ENCODE measurements at regions not wholly inside any gene's neighbourhood (a gene's known extent, or its start where the extent isn't known, plus 50 kb on each side); places are given as distances from the start of the nearest gene placed in this dataset.

DNA sequence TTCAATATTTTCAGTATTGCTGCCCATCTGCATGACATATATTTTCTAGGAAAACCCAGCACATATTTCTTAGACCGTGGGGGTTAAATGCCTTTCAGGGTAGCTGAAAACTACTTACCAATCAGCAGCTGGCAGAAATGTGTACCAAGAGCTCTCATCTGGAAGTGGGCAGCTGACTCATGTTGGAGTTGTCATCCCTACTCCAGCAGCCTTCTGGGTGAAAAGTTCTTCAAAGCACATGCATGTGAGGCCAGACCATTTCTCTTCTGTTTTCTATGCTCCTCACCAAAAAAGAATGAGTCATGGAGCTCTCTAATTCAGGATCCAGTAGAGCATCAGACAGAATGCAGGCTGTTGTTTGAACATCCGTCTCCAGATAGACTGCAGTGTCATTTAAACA is 135.5 kb downstream of the PAX1 start:
- H3K27ac ChIP-seq: no peak overlapping the region
- no peaks in the 10 kb centered on the region for H3K9me3 ChIP-seq (replicated peaks in 1 of 3)
- no peaks in the 10 kb centered on the region for H3K27me3 ChIP-seq
- H3K4me3 ChIP-seq: no peak overlapping the region
- H3K4me1 ChIP-seq (replicated peaks in 1 of 2): no peaks in the 10 kb centered on the region
- intact Hi-C loops (cut with DNase I): no loop called here
- H3K36me3 ChIP-seq (replicated peaks in 1 of 2): no peaks in the 10 kb centered on the region
- no peak for TF ChIP-seq POLR2A (IDR thresholded peaks at IDR 0.05)
- TF ChIP-seq, protein P1, sequence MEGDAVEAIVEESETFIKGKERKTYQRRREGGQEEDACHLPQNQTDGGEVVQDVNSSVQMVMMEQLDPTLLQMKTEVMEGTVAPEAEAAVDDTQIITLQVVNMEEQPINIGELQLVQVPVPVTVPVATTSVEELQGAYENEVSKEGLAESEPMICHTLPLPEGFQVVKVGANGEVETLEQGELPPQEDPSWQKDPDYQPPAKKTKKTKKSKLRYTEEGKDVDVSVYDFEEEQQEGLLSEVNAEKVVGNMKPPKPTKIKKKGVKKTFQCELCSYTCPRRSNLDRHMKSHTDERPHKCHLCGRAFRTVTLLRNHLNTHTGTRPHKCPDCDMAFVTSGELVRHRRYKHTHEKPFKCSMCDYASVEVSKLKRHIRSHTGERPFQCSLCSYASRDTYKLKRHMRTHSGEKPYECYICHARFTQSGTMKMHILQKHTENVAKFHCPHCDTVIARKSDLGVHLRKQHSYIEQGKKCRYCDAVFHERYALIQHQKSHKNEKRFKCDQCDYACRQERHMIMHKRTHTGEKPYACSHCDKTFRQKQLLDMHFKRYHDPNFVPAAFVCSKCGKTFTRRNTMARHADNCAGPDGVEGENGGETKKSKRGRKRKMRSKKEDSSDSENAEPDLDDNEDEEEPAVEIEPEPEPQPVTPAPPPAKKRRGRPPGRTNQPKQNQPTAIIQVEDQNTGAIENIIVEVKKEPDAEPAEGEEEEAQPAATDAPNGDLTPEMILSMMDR (IDR thresholded peaks at IDR 0.05): no peak
- DNase-seq: no peak
- WGBS, 4 donors: 58 to 76% (median 69%) methylated on average over 2 of the region's 2 CpGs

GRCh38 chr20:21839982-21840381 is 134.5 kb downstream of the PAX1 start:
- no peak overlapping the region for H3K27ac ChIP-seq
- H3K4me1 ChIP-seq (replicated peaks in 1 of 2): no peaks in the 10 kb centered on the region
- 73 to 81% (median 77%) methylated on average over 12 of the region's 12 CpGs for WGBS, 4 donors
- TF ChIP-seq POLR2A (IDR thresholded peaks at IDR 0.05): no peak
- TF ChIP-seq, protein P1 (IDR thresholded peaks at IDR 0.05): no peak
- no peaks in the 10 kb centered on the region for H3K27me3 ChIP-seq
- no peak overlapping the region for H3K4me3 ChIP-seq
- H3K36me3 ChIP-seq (replicated peaks in 1 of 2): no peaks in the 10 kb centered on the region
- intact Hi-C loops (cut with DNase I): no loop called here
- no peak for DNase-seq
- H3K9me3 ChIP-seq (replicated peaks in 1 of 3): no peaks in the 10 kb centered on the region

DNA sequence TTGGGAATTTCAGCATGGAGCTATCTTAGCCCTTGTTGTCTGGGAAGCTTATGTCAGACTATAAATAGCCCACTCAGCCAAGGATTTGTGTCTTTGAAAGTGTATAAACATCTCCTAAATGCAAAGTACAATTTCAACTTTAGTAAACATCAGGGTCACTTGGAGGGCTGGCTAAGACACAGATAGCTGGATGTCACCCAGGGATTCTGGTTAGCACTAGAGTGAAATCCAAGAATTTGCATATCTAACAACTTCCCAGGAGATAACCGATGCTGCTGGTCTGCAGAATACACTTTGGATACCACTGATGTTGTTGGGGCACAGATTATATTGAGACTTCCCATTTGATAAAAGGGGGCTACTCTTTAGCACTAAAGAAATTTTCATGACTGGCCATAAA is 130.9 kb downstream of the PAX1 start:
- no peaks in the 10 kb centered on the region for H3K27me3 ChIP-seq
- TF ChIP-seq POLR2A (IDR thresholded peaks at IDR 0.05): no peak
- TF ChIP-seq, protein P1 (IDR thresholded peaks at IDR 0.05): no peak
- intact Hi-C loops (cut with DNase I): no loop called here
- 31 to 59% (median 35%) methylated on average over 1 of the region's 1 CpG for WGBS, 4 donors
- H3K4me3 ChIP-seq: no peak overlapping the region
- H3K9me3 ChIP-seq (replicated peaks in 1 of 3): no peaks in the 10 kb centered on the region
- no peak overlapping the region for H3K27ac ChIP-seq
- DNase-seq: no peak
- no peaks in the 10 kb centered on the region for H3K4me1 ChIP-seq (replicated peaks in 1 of 2)
- no peaks in the 10 kb centered on the region for H3K36me3 ChIP-seq (replicated peaks in 1 of 2)

- intact Hi-C loops (cut with DNase I): no loop called here
- no peaks in the 10 kb centered on the region for H3K4me1 ChIP-seq (replicated peaks in 1 of 2)
- no peak overlapping the region for H3K4me3 ChIP-seq
- no peaks in the 10 kb centered on the region for H3K9me3 ChIP-seq (replicated peaks in 1 of 3)
- no peaks in the 10 kb centered on the region for H3K27me3 ChIP-seq
- WGBS, 4 donors: 61 to 81% (median 64%) methylated on average over 1 of the region's 1 CpG
- DNase-seq: no peak
- H3K36me3 ChIP-seq (replicated peaks in 1 of 2): no peaks in the 10 kb centered on the region
- TF ChIP-seq POLR2A (IDR thresholded peaks at IDR 0.05): no peak
- TF ChIP-seq, protein P1 (IDR thresholded peaks at IDR 0.05): no peak
- no peak overlapping the region for H3K27ac ChIP-seq
Measured at GRCh38 chr20:21835042-21835441, 129.6 kb downstream of the PAX1 start.
